ENCODE measurements at regions not wholly inside any gene's neighbourhood (a gene's known extent, or its start where the extent isn't known, plus 50 kb on each side); places are given as distances from the start of the nearest gene placed in this dataset.

GRCh38 chr20:41830702-41831101, 212.5 kb upstream of the CHD6 start:
- Mint-ChIP-seq H3K27ac (no peak overlapping the region), H3K27me3 (ENCODE audit: insufficient read depth) (peaks cover 2% of the 10 kb centered on the region), H3K36me3 (ENCODE audit: low read depth) (no peaks in the 10 kb centered on the region), H3K9me3 (no peaks in the 10 kb centered on the region), H3K4me3 (no peak overlapping the region), H3K4me1 (peaks cover 14% of the 10 kb centered on the region)
- no peak overlapping the region for H3K4me3 ChIP-seq (ENCODE audit: low read length)
- TF ChIP-seq CTCF (conservative IDR thresholded peaks at IDR 0.05): no peak
- no peaks in the 10 kb centered on the region for H3K36me3 ChIP-seq (ENCODE audit: control insufficient read depth, insufficient read depth, low read length)
- no peak for DNase-seq
- no peaks in the 10 kb centered on the region for H3K9me3 ChIP-seq (ENCODE audit: control insufficient read depth, low read length)
- H3K9ac ChIP-seq (ENCODE audit: extremely low read depth, low read length, poor library complexity, severe bottlenecking): no peak overlapping the region
- H3K27ac ChIP-seq (ENCODE audit: low read depth, low read length): no peak overlapping the region
- no peaks in the 10 kb centered on the region for H3K4me1 ChIP-seq (ENCODE audit: control insufficient read depth, insufficient read depth, low read length)
- H3K27me3 ChIP-seq (ENCODE audit: control insufficient read depth, insufficient read depth, low read length, poor library complexity, severe bottlenecking): no peaks in the 10 kb centered on the region
- WGBS, 2 experiments (ENCODE audit: insufficient coverage in 1 of 2, insufficient read length in 1 of 2): 88 to 100% methylated on average over 1 to 2 of the region's 2 CpGs

- no peaks in the 10 kb centered on the region for H3K36me3 ChIP-seq (ENCODE audit: control insufficient read depth, insufficient read depth, low read length)
- H3K27me3 ChIP-seq (ENCODE audit: control insufficient read depth, insufficient read depth, low read length, poor library complexity, severe bottlenecking): no peaks in the 10 kb centered on the region
- TF ChIP-seq CTCF (conservative IDR thresholded peaks at IDR 0.05): no peak
- WGBS, 2 experiments (ENCODE audit: insufficient coverage in 1 of 2, insufficient read length in 1 of 2): 78 to 89% methylated on average over 1 to 2 of the region's 2 CpGs
- Mint-ChIP-seq H3K27me3 (ENCODE audit: insufficient read depth) (peaks cover 2% of the 10 kb centered on the region), H3K27ac (no peak overlapping the region), H3K36me3 (ENCODE audit: low read depth) (no peaks in the 10 kb centered on the region), H3K9me3 (peaks cover 2% of the 10 kb centered on the region), H3K4me3 (no peak overlapping the region), H3K4me1 (no peaks in the 10 kb centered on the region)
- H3K4me3 ChIP-seq (ENCODE audit: low read length): no peak overlapping the region
- no peak for DNase-seq
- no peak overlapping the region for H3K27ac ChIP-seq (ENCODE audit: low read depth, low read length)
- no peaks in the 10 kb centered on the region for H3K9me3 ChIP-seq (ENCODE audit: control insufficient read depth, low read length)
- no peaks in the 10 kb centered on the region for H3K4me1 ChIP-seq (ENCODE audit: control insufficient read depth, insufficient read depth, low read length)
- H3K9ac ChIP-seq (ENCODE audit: extremely low read depth, low read length, poor library complexity, severe bottlenecking): no peak overlapping the region
Measured at GRCh38 chr20:41819436-41819835, 201.3 kb upstream of the CHD6 start.

GRCh38 chr20:41818991-41819390, 200.8 kb upstream of the CHD6 start:
- no peak for DNase-seq
- Mint-ChIP-seq H3K27ac (no peak overlapping the region), H3K27me3 (ENCODE audit: insufficient read depth) (peaks cover 2% of the 10 kb centered on the region), H3K4me3 (no peak overlapping the region), H3K36me3 (ENCODE audit: low read depth) (no peaks in the 10 kb centered on the region), H3K9me3 (peaks cover 2% of the 10 kb centered on the region), H3K4me1 (no peaks in the 10 kb centered on the region)
- no peak overlapping the region for H3K4me3 ChIP-seq (ENCODE audit: low read length)
- no peaks in the 10 kb centered on the region for H3K9me3 ChIP-seq (ENCODE audit: control insufficient read depth, low read length)
- H3K27me3 ChIP-seq (ENCODE audit: control insufficient read depth, insufficient read depth, low read length, poor library complexity, severe bottlenecking): no peaks in the 10 kb centered on the region
- no peaks in the 10 kb centered on the region for H3K4me1 ChIP-seq (ENCODE audit: control insufficient read depth, insufficient read depth, low read length)
- no peaks in the 10 kb centered on the region for H3K36me3 ChIP-seq (ENCODE audit: control insufficient read depth, insufficient read depth, low read length)
- no peak for TF ChIP-seq CTCF (conservative IDR thresholded peaks at IDR 0.05)
- 80 to 88% methylated on average over 1 to 5 of the region's 5 CpGs for WGBS, 2 experiments (ENCODE audit: insufficient coverage in 1 of 2, insufficient read length in 1 of 2)
- no peak overlapping the region for H3K9ac ChIP-seq (ENCODE audit: extremely low read depth, low read length, poor library complexity, severe bottlenecking)
- no peak overlapping the region for H3K27ac ChIP-seq (ENCODE audit: low read depth, low read length)

Data from endodermal cell (in vitro differentiated cells).